Mucosa of rectum (tissue), 2 donors: ENCODE measurements at regions not wholly inside any gene's neighbourhood (a gene's known extent, or its start where the extent isn't known, plus 50 kb on each side); places are given as distances from the start of the nearest gene placed in this dataset.

Experiments used
- H3K27ac ChIP-seq, 2 donors: one replicate each; pipeline ENCODE4 v1.7.0; 2013; ENCODE audit warnings: inconsistent platforms in 2 of 2, low read depth in 2 of 2, low read length in 2 of 2
- H3K27me3 ChIP-seq, 2 donors: one replicate each; pipeline ENCODE4 v1.7.0; 2013; ENCODE audit warnings: low read length in 2 of 2; ENCODE audit not compliant: control insufficient read depth in 2 of 2, insufficient read depth in 2 of 2
- H3K36me3 ChIP-seq, 2 donors: one replicate each; pipeline ENCODE4 v1.7.0; 2013; ENCODE audit warnings: low read length in 2 of 2; ENCODE audit not compliant: control insufficient read depth in 2 of 2, insufficient read depth in 2 of 2
- H3K4me1 ChIP-seq, 2 donors: one replicate each; pipeline ENCODE4 v1.7.0; 2013; ENCODE audit warnings: low read length in 2 of 2, mild to moderate bottlenecking in 1 of 2; ENCODE audit not compliant: control insufficient read depth in 2 of 2, insufficient read depth in 2 of 2
- H3K4me3 ChIP-seq, 2 donors: one replicate each; pipeline ENCODE4 v1.7.0; 2013; ENCODE audit warnings: low read length in 2 of 2
- H3K9ac ChIP-seq, 2 donors: one replicate each; pipeline ENCODE4 v1.7.0; 2013; ENCODE audit warnings: low read length in 2 of 2, low read depth in 1 of 2, mild to moderate bottlenecking in 1 of 2
- H3K9me3 ChIP-seq, 2 donors: one replicate each; pipeline ENCODE4 v1.7.0; 2013; ENCODE audit warnings: low read length in 2 of 2; ENCODE audit not compliant: control insufficient read depth in 2 of 2
- donor health status: healthy.
- donor health status: Normal muscosa, but diverticular disease.

- Histone ChIP-seq H3K27ac (no peak overlapping the region), H3K9me3 (no peaks in the 10 kb centered on the region), H3K4me3 (no peak overlapping the region), H3K4me1 (no peaks in the 10 kb centered on the region), H3K36me3 (no peaks in the 10 kb centered on the region), H3K27me3 (no peaks in the 10 kb centered on the region), H3K9ac (no peak overlapping the region)
These were observed 253.8 kb upstream of the DMD start for GRCh38 chrX:33465137-33465536.

GRCh38 chrX:33457102-33457501, 245.8 kb upstream of the DMD start:
- no peak overlapping the region for H3K4me3 ChIP-seq
- H3K4me1 ChIP-seq: no peaks in the 10 kb centered on the region
- H3K27me3 ChIP-seq: no peaks in the 10 kb centered on the region
- no peak overlapping the region for H3K9ac ChIP-seq
- H3K27ac ChIP-seq: no peak overlapping the region
- H3K9me3 ChIP-seq: no peaks in the 10 kb centered on the region
- H3K36me3 ChIP-seq: no peaks in the 10 kb centered on the region

GRCh38 chrX:33447285-33447684, 235.9 kb upstream of the DMD start:
- Histone ChIP-seq H3K4me3 (no peak overlapping the region), H3K27me3 (no peaks in the 10 kb centered on the region), H3K9ac (no peak overlapping the region), H3K27ac (no peak overlapping the region), H3K9me3 (no peaks in the 10 kb centered on the region), H3K4me1 (no peaks in the 10 kb centered on the region), H3K36me3 (no peaks in the 10 kb centered on the region)

DNA sequence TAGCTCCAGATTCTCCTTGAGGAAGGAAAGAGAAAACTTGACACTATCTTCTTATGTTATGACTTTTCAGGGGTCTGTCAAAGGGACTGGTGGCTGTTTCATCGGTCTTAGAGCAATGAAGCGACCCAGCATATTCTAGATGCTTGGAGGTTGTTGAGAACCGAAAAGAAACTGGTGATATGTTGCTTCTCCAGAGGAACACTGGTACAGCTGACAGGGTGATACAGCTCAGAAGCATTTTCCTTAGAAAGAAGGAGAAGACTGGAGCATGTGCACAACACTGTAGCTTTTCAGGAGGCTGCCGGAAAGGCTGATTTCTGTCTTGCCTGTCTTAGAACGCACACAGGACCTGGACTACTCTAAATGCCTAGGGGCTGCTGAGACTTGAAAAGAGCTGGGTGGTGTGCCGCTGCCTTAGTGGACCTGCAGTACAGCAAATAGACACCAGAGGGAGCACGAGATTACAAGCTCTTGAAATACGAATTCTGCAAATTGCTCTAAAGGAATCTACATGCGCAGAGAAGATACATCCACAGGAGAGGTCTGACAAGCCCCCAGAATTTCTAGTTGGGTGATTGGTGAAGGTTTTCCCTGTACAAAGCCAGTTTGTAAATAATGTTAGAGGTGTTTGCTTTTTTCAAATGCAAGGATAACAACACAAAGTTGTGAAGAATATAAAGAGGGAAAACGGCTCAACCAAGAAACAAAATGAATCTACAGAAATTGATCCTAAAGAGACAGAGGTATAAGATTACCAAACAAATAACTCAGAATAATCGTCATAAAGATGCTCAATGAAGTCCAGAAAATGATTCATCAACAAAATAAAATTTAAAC, 223.1 kb upstream of the DMD start:
- Histone ChIP-seq H3K36me3 (no peaks in the 10 kb centered on the region), H3K4me3 (no peak overlapping the region), H3K9me3 (no peaks in the 10 kb centered on the region), H3K27ac (no peak overlapping the region), H3K4me1 (no peaks in the 10 kb centered on the region), H3K9ac (no peak overlapping the region), H3K27me3 (no peaks in the 10 kb centered on the region)

- Histone ChIP-seq H3K27ac (no peak overlapping the region), H3K9ac (no peak overlapping the region), H3K4me1 (no peaks in the 10 kb centered on the region)
These were observed 205.0 kb upstream of the DMD start for GRCh38 chrX:33416273-33416805.

GRCh38 chrX:33415459-33415858, 204.1 kb upstream of the DMD start:
- Histone ChIP-seq H3K27me3 (no peaks in the 10 kb centered on the region), H3K4me3 (no peak overlapping the region), H3K9me3 (no peaks in the 10 kb centered on the region), H3K9ac (no peak overlapping the region), H3K4me1 (no peaks in the 10 kb centered on the region), H3K27ac (no peak overlapping the region), H3K36me3 (no peaks in the 10 kb centered on the region)

More at GRCh38 chrX:33416273-33416805, 205.0 kb upstream of the DMD start:
- Histone ChIP-seq H3K9me3 (no peaks in the 10 kb centered on the region), H3K36me3 (no peaks in the 10 kb centered on the region), H3K27me3 (no peaks in the 10 kb centered on the region), H3K4me3 (no peak overlapping the region)

- no peaks in the 10 kb centered on the region for H3K27me3 ChIP-seq
- no peaks in the 10 kb centered on the region for H3K36me3 ChIP-seq
These were observed 174.2 kb upstream of the DMD start for GRCh38 chrX:33385546-33385945.

GRCh38 chrX:33379839-33380238, 168.5 kb upstream of the DMD start:
- Histone ChIP-seq H3K4me3 (no peak overlapping the region), H3K9ac (no peak overlapping the region), H3K36me3 (no peaks in the 10 kb centered on the region), H3K9me3 (no peaks in the 10 kb centered on the region), H3K4me1 (no peaks in the 10 kb centered on the region), H3K27ac (no peak overlapping the region), H3K27me3 (no peaks in the 10 kb centered on the region)

More at GRCh38 chrX:33385546-33385945, 174.2 kb upstream of the DMD start:
- Histone ChIP-seq H3K27ac (no peak overlapping the region), H3K4me1 (no peaks in the 10 kb centered on the region), H3K9me3 (no peaks in the 10 kb centered on the region), H3K4me3 (no peak overlapping the region), H3K9ac (no peak overlapping the region)

DNA sequence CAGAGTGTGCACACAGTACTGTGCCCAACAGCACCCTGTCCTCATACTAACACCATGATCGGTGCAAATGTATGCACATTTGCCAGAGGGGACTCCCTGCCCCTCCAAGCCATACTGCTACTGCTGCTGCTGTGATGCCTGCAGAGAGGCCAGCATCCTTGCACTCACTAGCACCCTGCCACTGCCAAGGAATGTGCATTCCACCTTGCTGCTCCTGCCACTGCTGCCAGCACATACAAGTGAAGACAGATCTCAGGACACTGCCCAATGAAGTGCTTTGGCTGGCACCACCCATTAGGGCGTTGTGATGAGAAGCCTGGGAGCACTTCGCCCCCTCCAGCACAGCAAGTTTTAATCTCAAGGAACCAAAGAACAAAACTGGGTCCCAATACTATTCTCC, 146.3 kb upstream of the DMD start:
- no peaks in the 10 kb centered on the region for H3K4me1 ChIP-seq
- H3K27ac ChIP-seq: no peak overlapping the region
- no peaks in the 10 kb centered on the region for H3K36me3 ChIP-seq
- no peaks in the 10 kb centered on the region for H3K9me3 ChIP-seq
- H3K27me3 ChIP-seq: no peaks in the 10 kb centered on the region
- no peak overlapping the region for H3K9ac ChIP-seq
- no peak overlapping the region for H3K4me3 ChIP-seq

GRCh38 chrX:33339219-33339618, 127.9 kb upstream of the DMD start:
- H3K4me1 ChIP-seq: no peaks in the 10 kb centered on the region
- H3K9me3 ChIP-seq: no peaks in the 10 kb centered on the region
- H3K36me3 ChIP-seq: no peaks in the 10 kb centered on the region
- no peaks in the 10 kb centered on the region for H3K27me3 ChIP-seq
- no peak overlapping the region for H3K27ac ChIP-seq
- peak overlapping the region in 1 of 2 donors; percentile 61 for H3K4me3 ChIP-seq
- H3K9ac ChIP-seq: no peak overlapping the region
